ENCODE measurements at regions not wholly inside any gene's neighbourhood (a gene's known extent, or its start where the extent isn't known, plus 50 kb on each side); places are given as distances from the start of the nearest gene placed in this dataset.

- no peak for TF ChIP-seq SUZ12 (IDR thresholded peaks at IDR 0.05)
- TF ChIP-seq TARDBP (IDR thresholded peaks at IDR 0.05), result no peak
- no peak for TF ChIP-seq L3MBTL2 (conservative IDR thresholded peaks at IDR 0.05)
- TF ChIP-seq SP1 (IDR thresholded peaks at IDR 0.05), result no peak
- TF ChIP-seq HDGF (IDR thresholded peaks at IDR 0.05; ENCODE audit: borderline replicate concordance), result no peak
- TF ChIP-seq BHLHE40 (IDR thresholded peaks at IDR 0.05; ENCODE audit: borderline replicate concordance), result no peak
- no peak for TF ChIP-seq ZNF384 (IDR thresholded peaks at IDR 0.05)
- no peak for TF ChIP-seq ELF4 (IDR thresholded peaks at IDR 0.05)
Observed at GRCh38 chr13:55000043-55000442, 1971.4 kb downstream of the OLFM4 start.
